AG04449 (cell line): ENCODE measurements at regions not wholly inside any gene's neighbourhood (a gene's known extent, or its start where the extent isn't known, plus 50 kb on each side); places are given as distances from the start of the nearest gene placed in this dataset.

Experiments
- CTCF ChIA-PET: fragments of 350-600 bp; formaldehyde crosslinking; extraction: SDS; loops from one replicate; lab custom pipeline; 2021; ENCODE audit warnings: antibody characterized with exemption; lab: Yijun Ruan, JAX
- POLR2A ChIA-PET: fragments of 400-600, 350-600 bp; formaldehyde crosslinking; extraction: SDS; loops from one replicate; lab custom pipeline; 2020; ENCODE audit warnings: antibody characterized with exemption, inconsistent platforms; lab: Yijun Ruan, JAX
- DNase-seq: peaks from one replicate; pipeline ENCODE4 v3.0.0-alpha.2; 2010; ENCODE audit warnings: low read depth, low spot score
- H3K4me3 ChIP-seq: 2 replicates; pipeline ENCODE4 v1.5.1; 2011; ENCODE audit warnings: low read depth, mild to moderate bottlenecking, control low read depth, low read length
- TF ChIP-seq, protein P1 (sequence below): IDR thresholded peaks from one replicate; pipeline ENCODE4 v1.5.1; 2011; ENCODE audit warnings: mild to moderate bottlenecking, moderate library complexity, low read length, control low read depth, inconsistent platforms; ENCODE audit not compliant: insufficient read depth; ENCODE audit errors: missing control alignments

DNA sequence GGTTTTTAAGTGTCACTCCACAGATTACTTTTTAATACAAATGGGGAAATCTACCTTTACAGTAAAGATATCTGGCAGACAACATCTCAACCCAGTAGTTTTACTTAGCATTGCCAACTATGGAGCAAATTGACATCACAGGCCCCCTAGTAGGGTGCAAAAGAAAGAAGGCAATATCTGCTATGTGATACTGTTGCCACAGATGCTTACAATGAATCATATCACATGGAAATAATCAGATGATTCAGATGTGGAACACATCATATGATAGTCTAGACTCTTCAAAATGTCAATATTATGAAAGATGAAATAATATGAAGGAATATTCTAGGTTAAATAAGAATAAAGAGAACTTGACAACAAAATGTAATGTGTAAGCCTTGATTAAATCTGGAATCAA lies 322.5 kb downstream of the BMP2 start:
- DNase-seq: no peak
- ChIA-PET CTCF (no interaction called here), POLR2A (no interaction called here)
- TF ChIP-seq, protein P1, sequence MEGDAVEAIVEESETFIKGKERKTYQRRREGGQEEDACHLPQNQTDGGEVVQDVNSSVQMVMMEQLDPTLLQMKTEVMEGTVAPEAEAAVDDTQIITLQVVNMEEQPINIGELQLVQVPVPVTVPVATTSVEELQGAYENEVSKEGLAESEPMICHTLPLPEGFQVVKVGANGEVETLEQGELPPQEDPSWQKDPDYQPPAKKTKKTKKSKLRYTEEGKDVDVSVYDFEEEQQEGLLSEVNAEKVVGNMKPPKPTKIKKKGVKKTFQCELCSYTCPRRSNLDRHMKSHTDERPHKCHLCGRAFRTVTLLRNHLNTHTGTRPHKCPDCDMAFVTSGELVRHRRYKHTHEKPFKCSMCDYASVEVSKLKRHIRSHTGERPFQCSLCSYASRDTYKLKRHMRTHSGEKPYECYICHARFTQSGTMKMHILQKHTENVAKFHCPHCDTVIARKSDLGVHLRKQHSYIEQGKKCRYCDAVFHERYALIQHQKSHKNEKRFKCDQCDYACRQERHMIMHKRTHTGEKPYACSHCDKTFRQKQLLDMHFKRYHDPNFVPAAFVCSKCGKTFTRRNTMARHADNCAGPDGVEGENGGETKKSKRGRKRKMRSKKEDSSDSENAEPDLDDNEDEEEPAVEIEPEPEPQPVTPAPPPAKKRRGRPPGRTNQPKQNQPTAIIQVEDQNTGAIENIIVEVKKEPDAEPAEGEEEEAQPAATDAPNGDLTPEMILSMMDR: no peak
- no peak overlapping the region for H3K4me3 ChIP-seq

DNA sequence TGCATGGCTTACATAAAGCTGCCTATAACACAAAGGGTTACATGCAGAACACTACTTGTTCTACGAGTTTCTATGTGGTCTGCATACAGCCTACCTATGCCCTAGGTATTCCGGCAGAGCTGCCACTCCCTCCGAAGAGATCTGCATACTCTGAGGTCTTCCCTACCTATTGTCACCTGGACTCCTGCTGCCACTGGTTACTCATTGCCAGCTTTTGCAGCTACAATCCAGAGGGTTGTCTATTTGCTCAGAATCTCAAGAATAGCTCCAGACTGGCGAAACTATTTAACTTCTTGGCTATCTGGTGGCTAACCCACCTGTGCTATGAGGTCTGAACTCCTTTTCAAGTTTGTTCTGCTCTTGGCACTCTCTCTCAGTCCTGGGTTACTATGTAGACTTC lies 323.3 kb downstream of the BMP2 start:
- POLR2A ChIA-PET: no interaction called here
- CTCF ChIA-PET: no interaction called here
- no peak overlapping the region for H3K4me3 ChIP-seq
- TF ChIP-seq, protein P1: no peak
- DNase-seq: no peak

DNA sequence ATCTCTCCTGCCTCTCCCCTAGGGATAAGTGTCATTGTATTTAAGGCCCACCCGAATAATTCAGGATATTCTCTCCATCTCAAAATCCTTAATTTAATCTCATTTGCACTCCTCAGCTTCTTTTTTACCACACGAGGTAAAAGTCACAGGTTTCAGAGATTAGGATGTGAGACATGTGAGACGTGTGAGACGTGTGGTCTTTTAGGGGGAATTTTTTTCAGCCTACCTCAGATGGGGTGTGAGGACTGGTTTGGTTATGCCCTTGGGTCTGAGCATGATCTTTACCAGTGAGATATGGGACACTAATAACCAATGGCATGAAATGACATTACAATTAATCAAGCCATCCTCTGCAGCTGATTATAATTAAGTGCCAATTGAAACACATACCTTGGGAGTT lies 324.2 kb downstream of the BMP2 start:
- CTCF ChIA-PET: no interaction called here
- no peak for DNase-seq
- POLR2A ChIA-PET: no interaction called here
- no peak overlapping the region for H3K4me3 ChIP-seq
- TF ChIP-seq, protein P1: no peak

DNA sequence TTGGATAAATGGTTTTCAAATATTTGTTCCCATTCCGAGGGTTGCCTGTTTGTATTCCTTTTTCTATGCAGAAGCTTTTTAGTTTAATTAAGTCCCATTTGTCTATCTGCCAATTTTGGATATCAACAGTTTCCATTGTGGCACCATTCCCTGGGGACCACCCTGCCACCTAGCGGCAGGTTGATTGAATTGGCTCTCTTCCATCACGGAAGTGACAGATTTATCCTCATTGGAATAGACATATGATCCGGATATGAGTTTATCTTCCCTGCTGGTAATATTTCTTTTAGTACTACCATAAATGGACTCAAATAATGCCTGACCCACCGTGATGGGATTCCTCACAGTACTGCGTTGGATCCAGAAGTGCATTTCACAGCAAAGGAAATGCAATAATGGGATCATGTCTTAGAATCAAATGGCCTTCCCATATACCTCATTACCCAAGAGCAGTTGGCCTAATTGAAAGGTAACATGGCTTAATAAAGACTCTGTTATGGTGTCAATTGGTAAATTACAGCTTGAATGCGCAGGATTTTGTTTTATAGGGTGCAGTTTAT lies 327.0 kb downstream of the BMP2 start:
- ChIA-PET CTCF (no interaction called here), POLR2A (no interaction called here)
- DNase-seq: no peak
- TF ChIP-seq, protein P1: no peak
- no peak overlapping the region for H3K4me3 ChIP-seq

DNA sequence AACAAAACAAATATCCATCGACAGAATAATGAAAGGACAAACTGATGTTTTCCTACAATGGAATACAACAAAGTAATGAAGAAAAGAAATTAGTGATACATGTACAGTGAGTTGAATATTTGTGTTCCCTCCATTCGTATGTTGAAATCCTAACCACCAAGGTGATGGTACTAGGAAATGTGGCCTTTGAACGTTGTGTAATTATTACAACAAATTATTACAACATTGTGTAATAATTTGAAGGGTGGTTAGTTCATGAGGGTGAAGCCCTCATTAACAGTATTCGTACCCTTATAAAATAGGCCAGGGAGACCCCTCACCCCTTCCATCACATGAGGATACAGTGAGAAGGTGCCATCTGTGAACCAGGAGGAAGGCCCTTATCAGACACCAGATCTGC lies 339.4 kb downstream of the BMP2 start:
- POLR2A ChIA-PET: no interaction called here

DNA sequence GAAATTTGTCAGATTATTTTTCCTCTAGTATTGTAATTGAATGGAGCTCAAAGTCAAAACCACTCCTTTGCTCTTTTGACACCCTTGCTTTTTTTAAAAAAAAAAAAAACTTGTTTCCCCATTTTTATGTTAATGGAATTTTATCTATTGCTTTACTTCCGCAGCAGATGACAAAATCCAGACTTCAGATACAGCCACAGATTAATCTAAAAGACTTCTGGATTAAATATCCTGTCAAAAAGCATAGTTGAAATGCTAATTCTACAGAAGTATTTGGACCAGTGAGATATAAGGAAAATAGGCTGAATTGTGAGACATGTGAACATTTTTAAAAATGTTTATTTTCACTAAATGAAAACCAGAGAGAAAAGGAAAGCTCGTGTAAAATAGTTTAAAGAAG lies 341.4 kb downstream of the BMP2 start:
- DNase-seq: no peak
- ChIA-PET CTCF (no interaction called here), POLR2A (no interaction called here)
- TF ChIP-seq, protein P1: no peak
- H3K4me3 ChIP-seq: no peak overlapping the region

More for the DNA sequence above, 339.4 kb downstream of the BMP2 start:
- DNase-seq: no peak
- no peak overlapping the region for H3K4me3 ChIP-seq
- TF ChIP-seq, protein P1: no peak
- CTCF ChIA-PET: no interaction called here
